Stimulated activated CD8-positive, alpha-beta memory T cell treated with anti-CD3 and anti-CD28 coated beads, Interleukin-4, amount 100 ng/mL, for 4 hours (primary cell): ENCODE measurements at regions not wholly inside any gene's neighbourhood (a gene's known extent, or its start where the extent isn't known, plus 50 kb on each side); places are given as distances from the start of the nearest gene placed in this dataset.

Experiments used
- DNase-seq, 2 donors: peaks; one replicate each; pipeline ENCODE4 v3.0.0-alpha.2; 2020; ENCODE audit warnings: low read depth in 2 of 2, low spot score in 1 of 2

DNA sequence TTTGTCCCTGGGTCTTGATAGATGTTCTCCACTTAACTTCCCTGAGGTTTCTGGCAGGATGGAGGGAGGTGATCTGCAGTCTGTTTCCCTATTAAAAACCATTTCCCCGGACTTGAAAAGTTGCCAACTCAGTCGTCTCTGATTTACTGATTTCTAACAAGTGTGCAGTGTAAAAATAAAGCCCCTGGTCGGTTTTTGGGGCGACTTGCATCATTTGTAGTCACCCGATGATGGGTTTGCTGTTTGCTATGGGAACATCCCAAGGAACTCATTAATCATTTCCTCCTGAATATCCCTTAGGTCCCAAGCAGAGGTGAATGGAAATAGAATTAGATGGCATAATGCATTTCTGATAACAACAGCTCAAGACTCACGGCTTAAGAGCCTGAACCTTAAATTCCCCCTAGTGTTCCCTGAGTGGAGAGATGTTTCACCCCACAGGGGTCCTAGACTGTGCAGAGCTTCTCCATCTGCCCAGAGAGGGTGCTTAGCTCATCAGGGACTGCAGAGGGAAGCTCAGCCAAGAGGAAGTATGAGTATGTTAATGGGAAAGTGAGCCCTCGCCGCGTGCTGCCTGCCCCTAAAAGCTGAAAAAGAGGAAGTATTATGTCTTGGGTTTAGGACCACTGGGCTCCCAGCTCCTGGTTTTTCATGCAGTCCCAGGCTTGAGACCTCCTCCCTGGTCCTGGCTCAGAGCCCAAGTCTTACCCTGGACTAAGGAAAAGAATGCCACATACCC lies 115.1 kb upstream of the DAP start:
- DNase-seq: no peak

DNA sequence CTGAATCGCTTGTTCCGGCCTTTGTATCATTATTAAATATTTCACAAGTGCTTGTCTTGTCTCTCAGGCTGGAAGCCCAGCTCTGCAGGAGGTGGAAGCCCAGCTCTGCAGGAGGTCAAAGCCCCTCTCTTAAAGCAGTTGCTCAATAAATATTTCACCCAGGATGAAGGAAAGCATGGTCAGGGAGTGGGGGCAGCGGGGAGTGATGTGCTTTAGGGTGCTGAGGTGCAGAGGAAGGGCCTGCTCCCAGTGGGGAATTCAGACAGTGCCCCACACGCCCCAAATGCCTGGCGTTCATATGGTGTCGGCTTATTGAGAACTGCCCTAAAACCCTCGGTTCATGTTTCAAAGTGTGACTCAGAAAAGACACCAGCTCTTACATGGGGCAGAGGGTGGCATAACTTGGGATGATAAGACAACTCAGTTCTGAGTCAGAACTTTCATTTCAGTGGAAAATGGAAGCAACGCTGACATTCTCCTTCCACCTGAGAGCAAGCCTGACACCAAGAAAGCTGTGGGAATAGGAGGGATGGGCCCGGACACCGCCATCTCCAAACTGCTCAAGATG lies 114.3 kb upstream of the DAP start:
- no peak for DNase-seq

DNA sequence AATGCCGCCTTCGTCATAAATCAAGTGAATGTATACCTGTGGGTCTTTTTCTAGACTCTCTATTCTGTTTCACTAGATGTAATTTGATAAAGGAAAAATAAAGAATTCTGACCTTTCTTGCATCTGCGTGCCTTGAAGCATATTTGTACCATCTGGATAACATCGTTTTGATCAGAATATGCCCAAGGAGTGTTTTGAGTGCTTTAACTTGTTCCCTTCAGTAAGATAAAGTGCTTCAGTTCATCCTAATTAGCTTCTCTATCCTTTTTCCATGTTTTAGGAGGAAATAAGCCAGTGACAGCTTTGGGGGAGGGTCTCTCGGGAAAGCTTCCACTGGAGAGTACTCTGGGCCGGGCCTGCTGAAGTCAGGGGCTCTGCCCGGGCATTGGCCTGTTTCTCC lies 113.5 kb upstream of the DAP start:
- no peak for DNase-seq

- DNase-seq: no peak
These were observed 109.8 kb upstream of the DAP start for GRCh38 chr5:10870791-10871190.

DNA sequence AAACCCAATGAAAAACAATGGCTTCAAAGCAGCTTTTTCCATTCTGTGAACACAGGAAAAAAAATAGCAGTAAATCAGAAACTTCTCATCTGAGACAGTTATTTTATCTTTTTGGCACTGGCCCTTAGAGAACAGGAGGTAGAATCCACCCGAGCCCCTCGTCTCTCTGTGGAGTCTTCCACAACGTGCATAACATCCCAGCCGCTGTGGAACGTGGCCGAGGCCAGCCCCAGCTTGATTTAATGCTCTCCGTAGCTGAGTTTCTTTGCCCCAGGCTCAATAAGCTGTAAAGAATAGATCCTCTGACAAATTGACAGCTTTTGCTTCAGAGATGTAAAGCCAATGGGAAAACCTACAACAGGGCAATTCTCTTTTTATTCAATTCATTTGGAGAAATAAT lies 107.9 kb upstream of the DAP start:
- no peak for DNase-seq

- no peak for DNase-seq
These were observed 106.6 kb upstream of the DAP start for GRCh38 chr5:10867389-10868303.

DNA sequence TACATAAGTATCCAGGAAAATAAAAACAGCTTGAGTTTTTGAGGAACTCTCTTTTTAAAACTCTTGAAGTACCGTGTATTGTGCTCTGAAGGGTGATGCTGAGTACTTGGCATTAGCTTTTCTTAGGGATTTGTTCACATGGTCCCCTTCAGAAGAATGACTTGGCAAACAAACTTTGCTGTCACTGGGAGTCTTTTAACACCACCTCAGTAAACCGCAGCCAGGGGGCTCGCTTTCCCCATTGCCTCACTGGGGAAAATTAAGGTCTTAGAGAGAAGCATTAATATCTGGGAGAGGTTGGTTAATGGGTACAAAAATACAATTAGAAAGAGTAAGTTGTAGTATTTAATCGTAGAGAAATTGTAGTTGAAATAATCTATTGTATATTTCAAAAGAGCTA lies 105.9 kb upstream of the DAP start:
- DNase-seq: no peak

DNA sequence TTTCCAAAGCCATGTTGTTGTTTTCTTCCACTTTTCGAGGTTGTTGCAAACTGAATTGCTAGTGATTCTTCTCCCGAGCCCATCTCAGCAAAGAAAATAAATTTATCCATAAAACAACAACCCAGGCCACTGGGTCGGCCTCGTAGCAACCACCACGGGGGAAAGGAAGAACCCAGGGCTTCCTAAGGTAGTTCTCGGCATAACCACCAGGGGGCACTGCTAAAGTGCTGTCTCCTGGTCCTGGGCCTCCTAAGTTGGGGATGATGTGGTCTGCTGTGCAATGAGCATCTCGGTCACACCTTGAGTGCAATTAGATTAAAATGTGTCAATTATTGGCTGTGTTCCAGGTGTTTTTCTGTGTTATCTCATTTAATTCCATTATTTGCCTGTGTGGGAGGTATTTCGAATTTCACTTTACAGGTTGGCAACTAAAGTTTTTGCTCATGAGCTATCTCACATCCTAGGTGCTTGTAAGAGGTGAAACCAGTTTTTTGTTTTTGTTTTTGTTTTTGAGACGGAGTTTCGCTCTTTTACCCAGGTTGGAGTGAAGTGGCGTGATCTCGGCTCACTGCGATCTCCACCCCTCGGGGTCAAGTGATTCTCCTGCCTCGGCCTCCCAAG lies 102.8 kb upstream of the DAP start:
- DNase-seq: peak; percentile 4 to 34

- no peak for DNase-seq
These were observed 101.1 kb upstream of the DAP start for GRCh38 chr5:10862085-10862484.

- no peak for DNase-seq
These were observed 100.4 kb upstream of the DAP start for GRCh38 chr5:10861423-10861790.

- DNase-seq: no peak
These were observed 99.8 kb upstream of the DAP start for GRCh38 chr5:10860645-10861422.

- DNase-seq: no peak
These were observed 99.1 kb upstream of the DAP start for GRCh38 chr5:10860196-10860543.

- no peak for DNase-seq
These were observed 98.6 kb upstream of the DAP start for GRCh38 chr5:10859393-10860195.

GRCh38 chr5:10858945-10859344 lies 97.9 kb upstream of the DAP start:
- DNase-seq: no peak

- no peak for DNase-seq
These were observed 97.3 kb upstream of the DAP start for GRCh38 chr5:10858307-10858706.

GRCh38 chr5:10857338-10857733 lies 96.3 kb upstream of the DAP start:
- no peak for DNase-seq

DNA sequence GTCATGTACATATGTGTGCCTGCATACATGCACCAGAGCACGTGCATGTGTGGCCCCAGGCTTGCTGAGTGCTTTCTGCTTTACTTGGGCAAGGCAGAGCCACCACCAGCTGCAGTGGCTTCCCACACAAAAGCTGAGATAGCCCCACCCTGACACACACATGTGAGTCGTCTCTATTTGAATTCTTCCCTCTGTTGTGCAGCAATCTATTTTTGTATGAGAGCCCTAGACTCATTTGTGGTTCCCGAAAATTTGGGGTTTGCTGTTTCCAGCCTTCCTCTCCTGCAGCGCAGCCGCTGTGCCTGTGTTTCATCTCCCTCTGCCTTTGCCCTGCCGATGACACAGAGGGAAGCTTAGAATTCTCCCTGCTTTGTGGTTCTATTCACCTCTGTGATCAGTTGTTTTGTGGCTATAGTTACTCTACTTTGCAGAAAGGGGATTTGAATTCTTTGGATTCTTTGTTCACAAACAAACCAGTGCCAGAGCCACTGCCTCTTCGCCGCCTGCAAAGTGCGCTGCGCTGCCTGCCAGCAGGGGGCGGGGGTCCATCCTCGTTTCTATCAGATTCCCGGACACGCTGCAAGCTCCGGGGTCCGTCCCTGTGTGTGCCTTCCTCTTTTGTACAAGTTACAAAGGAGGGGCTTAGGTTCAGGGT lies 95.8 kb upstream of the DAP start:
- DNase-seq: no peak

DNA sequence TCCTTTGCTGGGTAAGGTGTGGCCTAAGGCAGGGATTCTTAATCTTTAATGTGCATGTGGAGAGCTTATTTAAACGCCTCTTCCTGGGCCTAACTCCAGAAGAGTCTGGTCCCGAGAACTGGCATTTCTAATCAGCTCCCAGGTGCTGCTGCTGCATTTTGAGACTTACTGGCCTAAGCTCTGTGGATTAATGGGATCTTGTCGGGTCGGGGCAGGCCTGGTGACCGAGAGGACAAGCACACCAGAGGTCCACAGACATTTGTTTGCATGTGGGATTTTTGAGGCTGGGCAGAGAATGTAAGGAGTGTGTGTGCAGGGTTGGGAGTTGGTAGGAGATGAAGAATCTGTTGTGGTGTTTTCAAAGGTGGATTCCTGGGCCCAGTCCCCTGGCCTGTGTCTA lies 95.0 kb upstream of the DAP start:
- no peak for DNase-seq

GRCh38 chr5:10854506-10855277 lies 93.7 kb upstream of the DAP start:
- no peak for DNase-seq
